DND-41 (cell line): ENCODE measurements at regions not wholly inside any gene's neighbourhood (a gene's known extent, or its start where the extent isn't known, plus 50 kb on each side); places are given as distances from the start of the nearest gene placed in this dataset.

Experiments used
- ATAC-seq: fragments of 200-7000 bp; cut with Tn5 transposase; 3 replicates; pipeline ENCODE4 v1.9.1; 2021; ENCODE audit warnings: low read depth; ENCODE audit not compliant: insufficient read depth
- DNase-seq: peaks from one replicate; pipeline ENCODE4 v3.0.0-alpha.2; 2020
- H2AFZ ChIP-seq: 2 replicates; pipeline ENCODE4 v1.6.0; 2012; ENCODE audit warnings: low read depth, low read length
- H3K27ac ChIP-seq: 2 replicates; pipeline ENCODE4 v1.5.1; 2012; ENCODE audit warnings: low read length, inconsistent platforms
- H3K27me3 ChIP-seq: fragments of 200-600 bp; sonication (generic); 2 replicates; pipeline ENCODE4 v1.6.0; 2012; ENCODE audit warnings: low read length, mild to moderate bottlenecking, inconsistent platforms; ENCODE audit not compliant: insufficient read depth, poor library complexity
- H3K36me3 ChIP-seq: 2 replicates; pipeline ENCODE4 v1.5.1; 2012; ENCODE audit warnings: low read length, inconsistent platforms; ENCODE audit not compliant: insufficient read depth
- H3K4me1 ChIP-seq: 2 replicates; pipeline ENCODE4 v1.5.1; 2012; ENCODE audit warnings: mild to moderate bottlenecking, low read length; ENCODE audit not compliant: insufficient read depth
- H3K4me2 ChIP-seq: 2 replicates; pipeline ENCODE4 v1.6.0; 2012; ENCODE audit warnings: mild to moderate bottlenecking, moderate library complexity, low read length, inconsistent platforms; ENCODE audit not compliant: insufficient read depth
- H3K4me3 ChIP-seq, 2 experiments: fragments of 200-600 bp in 1 of 2; shearing (Covaris generic) in 1 of 2; 2 replicates each; pipeline ENCODE4 v1.5.1; 2012 to 2016; ENCODE audit warnings: inconsistent platforms in 2 of 2, low read length in 2 of 2, mild to moderate bottlenecking in 2 of 2, low read depth in 1 of 2, moderate library complexity in 1 of 2
- H3K79me2 ChIP-seq: 2 replicates; pipeline ENCODE4 v1.6.0; 2012; ENCODE audit warnings: low read length, inconsistent platforms; ENCODE audit not compliant: insufficient read depth
- H3K9ac ChIP-seq: 2 replicates; pipeline ENCODE4 v1.6.0; 2012; ENCODE audit warnings: low read depth, mild to moderate bottlenecking, inconsistent platforms, low read length, moderate library complexity
- H3K9me3 ChIP-seq: 2 replicates; pipeline ENCODE4 v1.5.1; 2012; ENCODE audit warnings: low read length, moderate library complexity, mild to moderate bottlenecking, inconsistent platforms; ENCODE audit not compliant: insufficient read depth, severe bottlenecking
- H4K20me1 ChIP-seq: 2 replicates; pipeline ENCODE4 v1.6.0; 2012; ENCODE audit warnings: low read length; ENCODE audit not compliant: insufficient read depth
- CTCF ChIP-seq: IDR thresholded peaks from 2 replicates; pipeline ENCODE4 v1.5.1; 2012; ENCODE audit warnings: borderline replicate concordance, low read length, moderate library complexity, mild to moderate bottlenecking; ENCODE audit not compliant: poor library complexity, severe bottlenecking; ENCODE audit errors: extremely low read depth
- EZH2 ChIP-seq: IDR thresholded peaks from 3 replicates; pipeline ENCODE4 v1.6.1; 2012; ENCODE audit warnings: borderline replicate concordance, low read depth, mild to moderate bottlenecking, moderate library complexity, low read length, inconsistent platforms; ENCODE audit not compliant: severe bottlenecking

- Histone ChIP-seq H3K79me2 (no peaks in the 10 kb centered on the region), H3K27ac (no peak overlapping the region), H2AFZ (no peak overlapping the region), H4K20me1 (no peaks in the 10 kb centered on the region), H3K9ac (no peak overlapping the region), H3K9me3 (no peaks in the 10 kb centered on the region), H3K4me1 (no peaks in the 10 kb centered on the region), H3K27me3 (no peaks in the 10 kb centered on the region), H3K4me3 (no peak overlapping the region), H3K4me2 (no peak overlapping the region), H3K36me3 (no peaks in the 10 kb centered on the region)
- TF ChIP-seq EZH2 (no peak), CTCF (no peak)
- DNase-seq (no peak), ATAC-seq (no peak)
Measured at GRCh38 chr4:136463941-136464340, 1068.4 kb downstream of the PCDH18 start.

GRCh38 chr4:136461533-136461932, 1070.8 kb downstream of the PCDH18 start:
- Histone ChIP-seq H3K79me2 (no peaks in the 10 kb centered on the region), H3K9ac (no peak overlapping the region), H3K4me2 (no peak overlapping the region), H3K4me3 (no peak overlapping the region), H3K9me3 (no peaks in the 10 kb centered on the region), H4K20me1 (no peaks in the 10 kb centered on the region), H3K27ac (no peak overlapping the region), H3K4me1 (no peaks in the 10 kb centered on the region), H3K27me3 (no peaks in the 10 kb centered on the region), H3K36me3 (no peaks in the 10 kb centered on the region), H2AFZ (no peak overlapping the region)
- TF ChIP-seq CTCF (no peak), EZH2 (no peak)
- no peak for ATAC-seq
- no peak for DNase-seq

DNA sequence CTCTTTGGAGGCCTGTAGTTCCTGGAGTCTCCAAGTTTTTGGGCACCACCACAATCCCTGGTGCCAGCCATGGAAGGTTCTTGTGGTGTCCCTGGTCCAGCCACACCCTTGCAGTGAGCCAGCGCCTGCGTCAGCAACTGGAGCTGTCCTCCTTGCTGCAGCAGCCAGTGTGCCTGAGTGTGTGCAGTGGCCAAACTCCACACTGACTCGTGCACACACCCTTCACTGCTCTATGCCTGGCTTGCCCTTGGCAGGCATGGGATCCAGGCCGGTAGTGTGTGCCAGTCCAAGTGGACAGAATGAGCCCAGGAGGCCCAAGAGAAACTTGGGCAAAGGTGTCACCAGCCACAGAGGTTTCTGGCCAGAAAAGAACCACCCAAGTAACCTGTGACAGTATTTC, 1074.0 kb downstream of the PCDH18 start:
- H3K79me2 ChIP-seq: no peaks in the 10 kb centered on the region
- no peak overlapping the region for H3K4me3 ChIP-seq
- H3K36me3 ChIP-seq: no peaks in the 10 kb centered on the region
- TF ChIP-seq EZH2 (no peak), CTCF (no peak)
- no peak overlapping the region for H3K27ac ChIP-seq
- no peaks in the 10 kb centered on the region for H3K9me3 ChIP-seq
- no peaks in the 10 kb centered on the region for H3K4me1 ChIP-seq
- ATAC-seq: no peak
- H4K20me1 ChIP-seq: no peaks in the 10 kb centered on the region
- H2AFZ ChIP-seq: no peak overlapping the region
- no peak for DNase-seq
- no peak overlapping the region for H3K4me2 ChIP-seq
- H3K9ac ChIP-seq: no peak overlapping the region
- H3K27me3 ChIP-seq: no peaks in the 10 kb centered on the region

DNA sequence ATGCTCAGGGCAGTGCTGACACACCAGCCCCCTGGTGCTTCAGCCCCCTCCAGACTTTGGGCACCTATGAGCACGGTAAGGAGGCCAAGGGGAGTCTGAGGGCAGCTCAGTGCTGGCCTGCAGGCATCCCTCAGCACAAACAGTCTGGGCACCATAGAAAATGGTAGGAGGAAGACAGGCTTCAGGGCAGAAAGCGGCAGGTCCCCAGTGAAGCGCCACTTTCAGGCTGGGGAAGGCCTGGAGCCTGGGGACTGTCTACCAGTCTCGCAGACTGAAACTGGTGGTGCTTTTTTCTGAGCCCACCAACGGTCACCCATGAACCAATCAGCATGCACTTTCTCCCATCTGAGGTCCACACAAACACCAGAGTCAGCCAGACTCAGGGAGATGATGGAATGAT, 1074.7 kb downstream of the PCDH18 start:
- no peak for ATAC-seq
- Histone ChIP-seq H3K4me1 (no peaks in the 10 kb centered on the region), H3K27me3 (no peaks in the 10 kb centered on the region), H4K20me1 (no peaks in the 10 kb centered on the region), H3K4me2 (no peak overlapping the region), H3K27ac (no peak overlapping the region), H3K79me2 (no peaks in the 10 kb centered on the region), H3K36me3 (no peaks in the 10 kb centered on the region), H2AFZ (no peak overlapping the region), H3K9me3 (no peaks in the 10 kb centered on the region), H3K9ac (no peak overlapping the region), H3K4me3 (no peak overlapping the region)
- TF ChIP-seq EZH2 (no peak), CTCF (no peak)
- no peak for DNase-seq
